CD4-positive, alpha-beta T cell treated with Interleukin-10 for 1 hour (primary cell): ENCODE measurements at regions not wholly inside any gene's neighbourhood (a gene's known extent, or its start where the extent isn't known, plus 50 kb on each side); places are given as distances from the start of the nearest gene placed in this dataset.

Experiments
- DNase-seq: peaks from one replicate; pipeline ENCODE4 v3.0.0-alpha.2; 2020

DNA sequence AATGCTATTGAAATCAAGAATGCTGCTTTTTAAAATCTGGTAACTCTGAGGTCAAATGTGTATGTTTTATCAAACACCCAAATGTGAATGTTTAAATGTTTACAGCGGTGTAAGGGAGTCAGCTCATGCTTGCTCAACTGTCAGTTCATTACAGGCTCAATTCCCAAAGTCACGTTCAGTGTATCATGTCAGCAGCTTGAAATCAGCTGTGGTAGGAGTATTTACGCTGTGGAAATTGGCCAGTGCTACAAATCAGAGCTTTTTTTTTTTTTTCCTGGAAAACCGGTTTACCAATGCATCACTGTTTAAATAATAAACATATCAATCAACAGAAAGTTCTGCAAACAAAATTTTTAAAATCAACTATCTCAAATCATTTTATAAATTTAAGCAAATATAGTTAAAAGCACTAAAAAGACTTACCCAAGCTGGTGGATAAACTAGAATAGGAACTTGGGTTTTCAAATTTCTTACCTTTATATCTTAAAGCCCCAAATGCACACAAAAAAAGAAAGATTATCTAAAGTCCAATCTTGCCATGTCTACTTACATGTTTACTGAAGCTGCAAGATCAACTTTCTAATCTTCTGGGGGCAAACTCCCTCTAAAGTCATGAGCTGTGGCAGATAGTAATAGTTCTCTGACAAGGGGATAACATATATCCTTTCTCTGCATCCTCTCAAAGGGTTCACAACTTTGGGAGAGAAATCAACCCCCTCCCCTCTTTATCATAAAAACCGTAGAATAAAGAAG lies 57.6 kb upstream of the GRAMD2B start:
- DNase-seq: no peak

DNA sequence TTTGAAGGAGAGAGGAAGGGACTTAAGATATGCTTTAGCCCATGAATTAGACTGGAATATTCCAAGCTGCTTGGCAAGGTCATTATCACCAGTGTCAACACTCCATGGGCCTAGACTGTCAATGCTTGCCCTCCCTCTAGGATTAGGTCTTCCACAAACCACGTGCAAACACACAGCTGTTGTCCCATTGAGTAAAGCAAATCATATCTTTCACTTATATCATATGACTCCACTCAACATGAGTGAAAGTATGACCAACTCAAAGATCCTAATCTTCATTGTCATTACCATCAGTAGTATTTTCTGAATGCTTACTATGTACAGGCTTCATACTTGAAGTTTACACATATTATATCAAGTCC lies 57.0 kb upstream of the GRAMD2B start:
- DNase-seq: no peak

DNA sequence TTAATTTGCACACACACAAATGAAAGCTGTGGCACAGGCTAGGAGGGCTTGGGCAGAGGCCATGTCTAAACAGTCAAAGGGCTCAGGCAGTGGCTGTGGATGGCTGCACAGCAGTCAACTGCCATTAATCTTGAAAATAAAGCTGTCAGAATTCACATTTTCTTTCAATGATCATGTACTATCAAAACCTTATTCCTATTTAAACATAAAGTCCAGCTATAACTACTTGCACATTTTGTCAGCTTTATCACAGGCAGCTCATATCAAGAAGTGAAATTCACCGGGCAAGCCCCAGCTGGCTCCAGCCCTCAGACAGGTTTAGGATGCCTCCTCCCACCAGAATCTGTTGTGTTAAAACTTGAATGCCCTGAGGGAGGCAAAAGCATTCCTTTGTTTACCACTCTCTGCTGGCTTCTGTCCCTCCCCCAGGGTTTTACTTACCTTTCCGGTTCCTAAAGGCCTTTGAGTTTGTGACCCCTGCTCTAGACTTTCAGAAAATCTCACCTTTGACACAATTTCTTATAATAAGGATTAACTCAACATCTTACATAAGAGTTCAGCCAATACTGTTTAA lies 54.9 kb upstream of the GRAMD2B start:
- DNase-seq: no peak

GRCh38 chr5:126369083-126369482 lies 54.1 kb upstream of the GRAMD2B start:
- no peak for DNase-seq

DNA sequence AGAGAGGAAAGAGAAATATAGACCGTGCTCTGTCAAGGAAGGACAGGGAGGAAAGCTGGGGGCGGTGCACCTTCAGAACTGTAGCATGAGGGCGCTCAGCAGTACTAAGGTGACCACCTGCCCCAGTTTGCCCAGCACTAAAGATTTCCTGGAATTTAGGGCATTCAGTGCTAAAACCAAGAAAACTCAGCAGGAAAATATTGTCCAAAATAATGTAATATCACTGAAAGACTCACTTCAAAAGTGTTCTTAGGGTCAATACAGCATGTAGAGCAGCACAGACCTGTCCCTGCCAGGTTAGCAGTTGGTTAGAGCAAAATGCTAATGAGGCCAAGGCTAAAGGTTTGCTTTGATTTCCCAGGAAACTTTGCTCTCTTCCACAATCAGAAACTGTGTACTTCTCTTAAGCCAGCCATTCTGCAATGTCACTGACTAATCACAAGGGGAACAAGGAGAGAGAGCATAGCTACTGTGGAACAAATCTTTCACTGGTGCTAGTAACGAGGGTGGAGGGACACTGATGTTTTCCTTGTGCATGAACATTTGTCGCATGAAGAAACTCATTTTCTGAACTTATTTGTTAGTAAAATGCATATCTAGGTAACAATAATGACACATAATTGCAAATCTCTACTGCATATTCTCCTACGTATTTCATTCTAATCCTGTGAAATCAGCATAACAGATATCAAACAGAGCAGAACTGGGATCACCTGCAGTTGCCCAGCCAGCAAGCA lies 53.0 kb upstream of the GRAMD2B start:
- DNase-seq: no peak

DNA sequence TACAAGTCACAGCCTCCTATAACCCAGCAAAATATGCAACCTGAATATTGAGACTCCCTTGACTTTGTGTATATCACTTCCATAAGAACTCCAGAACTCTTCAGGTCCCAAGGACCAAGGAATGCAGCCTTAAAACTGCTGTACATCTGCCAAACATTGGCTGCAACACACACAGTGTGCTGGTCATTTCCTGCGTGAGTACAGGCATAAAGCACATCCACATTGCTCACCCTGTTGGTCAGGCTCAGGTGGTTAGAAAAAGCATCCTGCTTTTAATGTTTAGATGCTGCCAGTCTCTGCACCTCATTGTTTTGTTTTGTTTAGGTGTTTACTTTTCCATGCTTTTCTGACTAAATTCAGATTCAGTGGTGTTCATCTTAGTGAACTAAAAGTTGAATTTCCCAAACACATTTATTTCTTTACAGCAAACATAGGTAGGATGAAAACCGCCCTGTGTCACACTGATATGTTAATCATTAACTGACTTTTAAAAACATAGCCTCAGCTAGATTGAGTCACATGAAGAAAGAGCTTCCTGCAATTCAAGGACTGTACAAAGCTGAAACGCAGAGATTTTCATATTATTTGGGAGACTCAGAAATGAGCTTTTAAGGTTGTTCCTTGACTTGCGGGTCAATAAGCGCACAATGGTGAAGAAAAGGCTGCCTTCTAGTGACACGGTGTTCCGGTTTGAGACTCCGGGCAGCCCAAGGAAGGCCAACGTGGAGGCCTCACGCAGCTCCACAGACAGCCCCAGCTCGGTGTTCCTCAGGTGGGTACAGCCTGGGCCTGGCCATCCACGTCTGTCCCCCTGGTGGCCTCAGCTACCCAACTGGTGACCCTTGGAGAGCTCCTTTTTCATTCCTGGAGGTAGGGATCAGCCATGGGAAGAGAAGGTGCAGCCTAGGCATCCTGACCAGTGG lies 52.2 kb upstream of the GRAMD2B start:
- DNase-seq: no peak

DNA sequence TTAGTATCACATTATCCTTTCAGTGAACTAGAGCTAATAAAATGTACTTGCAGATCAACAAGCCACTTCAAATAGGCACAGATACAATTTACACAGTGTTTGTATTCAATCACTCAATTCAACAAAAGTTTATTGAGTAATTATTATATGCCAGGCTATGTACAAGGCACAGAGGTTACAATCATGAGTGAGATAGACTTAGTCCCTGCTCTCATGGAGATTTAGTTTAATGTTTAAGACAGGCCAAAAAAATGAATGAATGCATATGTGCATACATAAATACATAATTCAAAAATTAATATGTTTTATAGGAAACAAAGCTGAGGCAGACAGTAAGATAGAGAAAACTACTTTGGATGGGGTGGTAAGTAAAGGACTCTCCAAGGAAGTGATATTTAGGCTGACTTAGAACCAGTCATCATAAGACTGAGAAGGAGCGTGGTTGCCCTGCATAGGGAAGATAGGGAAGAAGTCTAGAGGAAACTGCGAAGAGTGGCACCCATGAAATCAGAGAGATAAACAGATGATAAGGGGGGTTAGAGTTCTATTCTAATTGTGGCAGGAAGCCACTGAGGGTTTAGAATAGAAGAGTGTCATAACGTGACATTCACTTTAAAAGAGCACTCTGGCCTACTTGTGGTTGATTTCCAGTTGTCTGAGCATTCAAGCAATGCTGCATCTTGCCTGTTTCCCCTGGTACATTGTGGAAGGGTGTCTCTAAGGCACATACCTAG lies 49.7 kb upstream of the GRAMD2B start:
- DNase-seq: peak; percentile 50
